Endodermal cell (in vitro differentiated cells): ENCODE measurements at regions not wholly inside any gene's neighbourhood (a gene's known extent, or its start where the extent isn't known, plus 50 kb on each side); places are given as distances from the start of the nearest gene placed in this dataset.

Experiments
- DNase-seq: peaks from one replicate; pipeline ENCODE4 v3.0.0-alpha.2; 2017
- H3K27ac ChIP-seq: 2 replicates; pipeline ENCODE4 v1.5.1; 2013; ENCODE audit warnings: mild to moderate bottlenecking, low read depth, low read length, moderate library complexity
- H3K27me3 ChIP-seq: 2 replicates; pipeline ENCODE4 v1.6.1; 2013; ENCODE audit warnings: mild to moderate bottlenecking, low read length, moderate library complexity; ENCODE audit not compliant: insufficient read depth, control insufficient read depth, poor library complexity, severe bottlenecking
- H3K36me3 ChIP-seq: 2 replicates; pipeline ENCODE4 v1.7.0; 2013; ENCODE audit warnings: mild to moderate bottlenecking, low read length, moderate library complexity; ENCODE audit not compliant: control insufficient read depth, insufficient read depth
- H3K4me1 ChIP-seq: one replicate; pipeline ENCODE4 v1.7.0; 2013; ENCODE audit warnings: low read length; ENCODE audit not compliant: control insufficient read depth, insufficient read depth
- H3K4me3 ChIP-seq: 2 replicates; pipeline ENCODE4 v1.5.1; 2013; ENCODE audit warnings: mild to moderate bottlenecking, low read length, moderate library complexity
- H3K9ac ChIP-seq: 2 replicates; pipeline ENCODE4 v1.6.1; 2013; ENCODE audit warnings: mild to moderate bottlenecking, low read length, moderate library complexity; ENCODE audit not compliant: poor library complexity, severe bottlenecking; ENCODE audit errors: extremely low read depth
- H3K9me3 ChIP-seq: 2 replicates; pipeline ENCODE4 v1.6.1; 2013; ENCODE audit warnings: mild to moderate bottlenecking, low read length, moderate library complexity; ENCODE audit not compliant: control insufficient read depth
- H3K27ac Mint-ChIP-seq: 2 replicates; pipeline ENCODE4 v1.8.0; 2020; ENCODE audit warnings: mixed read lengths
- H3K27me3 Mint-ChIP-seq: 2 replicates; pipeline ENCODE4 v1.8.0; 2021; ENCODE audit warnings: mild to moderate bottlenecking, mixed read lengths; ENCODE audit not compliant: insufficient read depth
- H3K36me3 Mint-ChIP-seq: 2 replicates; pipeline ENCODE4 v1.8.0; 2020; ENCODE audit warnings: low read depth, mixed read lengths
- H3K4me1 Mint-ChIP-seq: 2 replicates; pipeline ENCODE4 v1.8.0; 2020; ENCODE audit warnings: mixed read lengths
- H3K4me3 Mint-ChIP-seq: 2 replicates; pipeline ENCODE4 v1.8.0; 2020; ENCODE audit warnings: mild to moderate bottlenecking, moderate library complexity, mixed read lengths
- H3K9me3 Mint-ChIP-seq: 2 replicates; pipeline ENCODE4 v1.8.0; 2020; ENCODE audit warnings: mild to moderate bottlenecking, mixed read lengths
- CTCF ChIP-seq: fragments of 200-600 bp; sonication (generic); conservative IDR thresholded peaks from 2 replicates; pipeline ENCODE4 v1.5.0; 2021; ENCODE audit warnings: antibody characterized with exemption, mild to moderate bottlenecking
- WGBS, 2 experiments: methylation state at CpG; one replicate each; pipeline versions ENCODE4 v1.1.5 to v1.1.7; 2013; ENCODE audit warnings: missing lambda C conversion rate in 2 of 2, mixed read lengths in 1 of 2; ENCODE audit not compliant: insufficient coverage in 1 of 2, insufficient read length in 1 of 2; 5-methylcytosine and 5-hydroxymethylcytosine counted together

- no peak for DNase-seq
- no peaks in the 10 kb centered on the region for H3K9me3 ChIP-seq
- 94 to 96% methylated on average over 5 of the region's 5 CpGs for WGBS, 2 experiments
- no peaks in the 10 kb centered on the region for H3K36me3 ChIP-seq
- no peaks in the 10 kb centered on the region for H3K4me1 ChIP-seq
- H3K9ac ChIP-seq: no peak overlapping the region
- Mint-ChIP-seq H3K4me1 (peaks cover 3% of the 10 kb centered on the region), H3K9me3 (no peaks in the 10 kb centered on the region), H3K27me3 (no peaks in the 10 kb centered on the region), H3K4me3 (no peak overlapping the region), H3K27ac (no peak overlapping the region), H3K36me3 (no peaks in the 10 kb centered on the region)
- no peak overlapping the region for H3K4me3 ChIP-seq
- no peaks in the 10 kb centered on the region for H3K27me3 ChIP-seq
- TF ChIP-seq CTCF: no peak
- H3K27ac ChIP-seq: no peak overlapping the region
Observed at GRCh38 chr2:181304011-181304844, 153.0 kb upstream of the ITGA4 start.

- Histone ChIP-seq H3K27me3 (no peaks in the 10 kb centered on the region), H3K9ac (no peak overlapping the region), H3K36me3 (no peaks in the 10 kb centered on the region), H3K4me1 (no peaks in the 10 kb centered on the region), H3K27ac (no peak overlapping the region), H3K9me3 (no peaks in the 10 kb centered on the region), H3K4me3 (no peak overlapping the region)
- peak; percentile 58 for DNase-seq
- Mint-ChIP-seq H3K36me3 (no peaks in the 10 kb centered on the region), H3K4me1 (peaks cover 3% of the 10 kb centered on the region), H3K27ac (no peak overlapping the region), H3K27me3 (no peaks in the 10 kb centered on the region), H3K9me3 (no peaks in the 10 kb centered on the region), H3K4me3 (no peak overlapping the region)
- 72 to 84% methylated on average over 2 to 6 of the region's 6 CpGs for WGBS, 2 experiments
- TF ChIP-seq CTCF: no peak
Observed at GRCh38 chr2:181305301-181306123, 151.7 kb upstream of the ITGA4 start.

- H3K27ac ChIP-seq: no peak overlapping the region
- no peaks in the 10 kb centered on the region for H3K27me3 Mint-ChIP-seq
Observed at GRCh38 chr2:181306785-181307184, 150.4 kb upstream of the ITGA4 start.

More at GRCh38 chr2:181306785-181307184, 150.4 kb upstream of the ITGA4 start:
- H3K4me3 ChIP-seq: no peak overlapping the region
- Mint-ChIP-seq H3K4me3 (no peak overlapping the region), H3K36me3 (no peaks in the 10 kb centered on the region), H3K9me3 (no peaks in the 10 kb centered on the region), H3K4me1 (peaks cover 3% of the 10 kb centered on the region), H3K27ac (no peak overlapping the region)
- H3K27me3 ChIP-seq: no peaks in the 10 kb centered on the region
- no peaks in the 10 kb centered on the region for H3K4me1 ChIP-seq
- no peak for TF ChIP-seq CTCF
- no peaks in the 10 kb centered on the region for H3K36me3 ChIP-seq
- H3K9me3 ChIP-seq: no peaks in the 10 kb centered on the region
- no peak overlapping the region for H3K9ac ChIP-seq
- DNase-seq: no peak
